Astrocyte of the spinal cord (primary cell): ENCODE measurements at regions not wholly inside any gene's neighbourhood (a gene's known extent, or its start where the extent isn't known, plus 50 kb on each side); places are given as distances from the start of the nearest gene placed in this dataset.
"Not testable (repeated sequence)": the region's sequence is repeated elsewhere in the genome, so short reads cannot be mapped to it uniquely, and the experiment has no call there.

ENCODE experiments used
- DNase-seq: peaks from one replicate; pipeline ENCODE4 v3.0.0; 2011; ENCODE audit warnings: low read depth, low spot score
- H3K4me3 ChIP-seq: 2 replicates; pipeline ENCODE4 v1.5.1; 2011; ENCODE audit warnings: low read depth, mild to moderate bottlenecking, low read length, moderate library complexity
- in situ Hi-C: cut with HindIII; loops from 2 replicates; pipeline ENCODE4 v1.10.0; 2017; ENCODE audit warnings: low sequenced_read_pairs
- TF ChIP-seq, protein P1 (sequence below): IDR thresholded peaks from 2 replicates; pipeline ENCODE4 v1.5.1; 2012; ENCODE audit warnings: low read depth, mild to moderate bottlenecking, low read length, inconsistent platforms

DNA sequence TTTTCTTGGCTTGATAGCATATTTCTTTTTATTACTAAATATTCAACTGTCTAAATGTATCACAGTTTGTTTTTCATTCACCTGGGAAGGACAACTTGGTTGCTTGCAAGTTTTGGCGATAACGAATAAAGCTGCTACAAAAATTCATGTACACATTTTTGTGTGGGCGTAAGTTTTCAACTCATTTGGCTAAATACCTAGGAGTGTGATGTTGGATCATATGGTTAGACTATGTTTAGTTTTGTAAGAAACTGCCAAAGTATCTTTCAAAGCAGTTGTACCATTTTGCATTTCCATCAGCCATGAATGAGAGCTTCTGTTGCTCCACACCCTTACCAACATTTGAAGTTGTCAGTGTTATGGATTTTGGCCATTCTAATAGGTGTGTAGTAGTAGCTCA, 428.0 kb downstream of the ACTL7B start:
- DNase-seq: no peak
- TF ChIP-seq, protein P1, sequence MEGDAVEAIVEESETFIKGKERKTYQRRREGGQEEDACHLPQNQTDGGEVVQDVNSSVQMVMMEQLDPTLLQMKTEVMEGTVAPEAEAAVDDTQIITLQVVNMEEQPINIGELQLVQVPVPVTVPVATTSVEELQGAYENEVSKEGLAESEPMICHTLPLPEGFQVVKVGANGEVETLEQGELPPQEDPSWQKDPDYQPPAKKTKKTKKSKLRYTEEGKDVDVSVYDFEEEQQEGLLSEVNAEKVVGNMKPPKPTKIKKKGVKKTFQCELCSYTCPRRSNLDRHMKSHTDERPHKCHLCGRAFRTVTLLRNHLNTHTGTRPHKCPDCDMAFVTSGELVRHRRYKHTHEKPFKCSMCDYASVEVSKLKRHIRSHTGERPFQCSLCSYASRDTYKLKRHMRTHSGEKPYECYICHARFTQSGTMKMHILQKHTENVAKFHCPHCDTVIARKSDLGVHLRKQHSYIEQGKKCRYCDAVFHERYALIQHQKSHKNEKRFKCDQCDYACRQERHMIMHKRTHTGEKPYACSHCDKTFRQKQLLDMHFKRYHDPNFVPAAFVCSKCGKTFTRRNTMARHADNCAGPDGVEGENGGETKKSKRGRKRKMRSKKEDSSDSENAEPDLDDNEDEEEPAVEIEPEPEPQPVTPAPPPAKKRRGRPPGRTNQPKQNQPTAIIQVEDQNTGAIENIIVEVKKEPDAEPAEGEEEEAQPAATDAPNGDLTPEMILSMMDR: no peak
- in situ Hi-C loops: no loop called here
- H3K4me3 ChIP-seq: no peak overlapping the region

DNA sequence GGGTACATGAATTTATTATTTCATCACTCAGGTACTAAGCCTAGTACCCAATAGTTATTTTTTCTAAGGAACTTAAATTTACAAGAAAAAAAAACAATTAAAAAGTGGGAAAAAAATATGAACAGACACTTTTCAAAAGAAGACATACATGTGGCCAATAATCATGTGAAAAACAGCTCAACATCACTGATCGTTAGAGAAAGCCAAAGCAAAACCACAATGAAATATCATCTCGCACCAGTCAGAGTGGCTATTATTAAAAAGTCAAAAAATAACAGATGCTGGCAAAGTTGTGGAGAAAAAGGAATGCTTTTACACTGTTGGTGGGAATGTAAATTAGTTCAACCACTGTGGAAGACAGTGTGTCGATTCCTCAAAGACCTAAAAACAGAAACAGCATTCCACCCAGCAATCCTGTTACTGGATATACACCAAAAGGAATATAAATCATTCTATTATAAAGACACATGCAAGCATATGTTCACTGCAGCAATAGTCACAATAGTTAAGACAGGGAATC, 429.3 kb downstream of the ACTL7B start:
- DNase-seq, H3K4me3 ChIP-seq, in situ Hi-C loops: not testable (repeated sequence)

DNA sequence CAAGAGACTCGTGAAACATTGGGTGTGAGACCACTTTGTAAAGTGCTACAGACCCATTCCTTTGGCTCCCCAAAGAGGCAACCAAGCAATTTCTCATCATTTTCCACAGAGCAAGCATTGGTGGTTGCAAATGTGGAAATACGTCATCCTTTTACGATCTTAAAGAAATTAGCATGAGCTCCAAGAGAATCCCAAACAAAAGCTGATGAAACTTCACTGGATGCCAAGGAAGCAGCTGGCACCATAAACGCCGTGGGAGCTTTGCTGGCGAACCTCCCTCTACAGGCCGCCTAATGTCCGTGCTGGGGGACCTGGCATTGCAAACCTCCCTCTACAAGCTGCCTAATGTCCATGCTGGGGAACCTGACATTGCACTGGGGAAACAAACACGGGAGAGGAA, 432.4 kb downstream of the ACTL7B start:
- in situ Hi-C loops: no loop called here
- H3K4me3 ChIP-seq: no peak overlapping the region
- DNase-seq: no peak
- TF ChIP-seq, protein P1: no peak

DNA sequence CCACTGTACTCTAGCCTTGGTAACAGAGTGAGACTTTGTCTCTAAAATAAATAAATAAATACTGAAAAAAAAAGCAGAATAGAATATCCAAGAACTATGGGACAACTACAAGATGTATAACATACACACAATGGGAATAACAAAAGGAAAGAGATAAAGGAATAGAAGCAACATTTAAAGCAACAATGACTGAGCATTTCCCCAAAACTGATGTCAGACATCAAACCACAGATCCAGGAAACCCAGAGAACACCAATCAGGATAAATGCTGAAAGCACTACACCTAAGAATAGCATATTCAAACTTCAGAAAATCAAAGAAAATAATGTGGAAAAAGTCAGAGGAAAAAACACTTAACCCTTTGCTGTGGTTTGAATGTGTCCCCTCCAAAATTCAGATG, 436.4 kb downstream of the ACTL7B start:
- in situ Hi-C loops: no loop called here
- TF ChIP-seq, protein P1: no peak
- no peak overlapping the region for H3K4me3 ChIP-seq
- DNase-seq: no peak

DNA sequence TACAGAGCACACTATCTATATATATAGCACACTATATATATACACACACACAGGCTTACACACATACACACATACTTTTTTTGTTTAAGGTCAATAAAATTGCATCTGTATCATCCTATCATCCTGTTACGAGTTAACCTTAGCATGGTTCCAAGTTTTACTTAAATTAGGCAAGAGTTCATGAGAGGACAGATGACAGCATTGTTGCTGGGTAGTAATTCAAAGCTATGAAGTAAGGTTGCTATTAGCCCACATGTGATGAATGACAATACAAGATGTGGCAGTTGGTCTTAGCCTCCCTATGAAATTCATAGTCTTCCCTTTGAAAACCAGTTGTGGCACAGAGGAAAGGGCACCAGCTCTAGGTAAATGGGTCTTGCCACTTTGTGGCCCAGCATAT, 438.1 kb downstream of the ACTL7B start:
- no peak overlapping the region for H3K4me3 ChIP-seq
- in situ Hi-C loops: no loop called here
- TF ChIP-seq, protein P1: no peak
- DNase-seq: no peak

DNA sequence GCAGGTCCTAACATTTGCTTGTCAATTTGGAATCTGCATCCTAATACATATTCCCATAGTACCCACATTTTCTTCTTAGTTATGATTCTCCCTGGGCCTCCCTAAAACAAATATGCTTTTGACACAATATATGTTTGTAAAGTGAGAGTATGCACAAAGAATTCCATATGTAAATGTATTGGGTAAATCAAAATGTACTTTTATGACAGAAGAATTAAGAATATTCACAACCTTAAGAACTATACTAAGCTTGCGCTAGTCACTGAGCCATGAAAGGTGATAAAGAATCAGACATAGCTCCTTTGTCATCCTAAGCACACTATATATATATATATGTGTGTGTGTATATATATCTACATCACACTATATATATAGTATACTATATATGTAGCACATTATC, 438.5 kb downstream of the ACTL7B start:
- no peak overlapping the region for H3K4me3 ChIP-seq
- DNase-seq: no peak
- in situ Hi-C loops: no loop called here
- TF ChIP-seq, protein P1: no peak

DNA sequence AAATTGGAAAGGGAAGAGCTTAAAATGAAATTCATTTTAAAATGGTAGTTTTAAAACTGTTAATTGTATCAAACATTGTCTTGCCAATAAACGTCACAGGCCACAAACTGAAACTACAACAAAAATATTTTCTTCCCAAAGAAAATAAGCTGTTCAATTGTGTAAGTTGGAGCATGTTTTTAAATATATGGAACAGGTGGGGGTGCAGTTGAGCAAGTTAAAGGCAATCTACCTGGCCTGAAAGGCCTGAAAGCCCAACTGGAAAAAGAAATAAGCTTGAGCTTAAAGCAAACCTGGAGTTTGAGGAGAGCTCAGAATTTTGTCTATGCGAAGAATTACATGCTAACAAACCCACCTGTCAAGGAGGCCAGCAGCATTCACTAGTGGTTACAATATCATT, 439.5 kb downstream of the ACTL7B start:
- in situ Hi-C loops: no loop called here
- TF ChIP-seq, protein P1: peak; percentile 13
- peak; percentile 29 for DNase-seq
- H3K4me3 ChIP-seq: no peak overlapping the region
